Smooth muscle cell (in vitro differentiated cells): ENCODE measurements at regions not wholly inside any gene's neighbourhood (a gene's known extent, or its start where the extent isn't known, plus 50 kb on each side); places are given as distances from the start of the nearest gene placed in this dataset.
"Not testable (repeated sequence)": the region's sequence is repeated elsewhere in the genome, so short reads cannot be mapped to it uniquely, and the experiment has no call there.

Source experiments
- DNase-seq: peaks from one replicate; lab custom pipeline; 2025; ENCODE audit not compliant: unreplicated experiment; lab: John Stamatoyannopoulos, UW
- H2AFZ ChIP-seq: fragments of 200-600 bp; sonication (generic); 2 replicates; pipeline ENCODE4 v1.6.0; 2016; ENCODE audit warnings: antibody characterized with exemption, low read depth, mild to moderate bottlenecking
- H3F3A ChIP-seq: fragments of 200-600 bp; sonication (generic); 2 replicates; pipeline ENCODE4 v1.6.0; 2017; ENCODE audit warnings: antibody characterized with exemption, low read depth
- H3K27ac ChIP-seq: fragments of 200-600 bp; sonication (generic); 2 replicates; pipeline ENCODE4 v1.5.1; 2016; ENCODE audit warnings: low read depth, mild to moderate bottlenecking
- H3K27me3 ChIP-seq: fragments of 200-600 bp; sonication (generic); 2 replicates; pipeline ENCODE4 v1.6.1; 2016; ENCODE audit warnings: low read depth, mild to moderate bottlenecking
- H3K36me3 ChIP-seq: fragments of 200-600 bp; sonication (generic); 2 replicates; pipeline ENCODE4 v1.5.1; 2016; ENCODE audit warnings: low read depth
- H3K4me1 ChIP-seq: fragments of 200-600 bp; sonication (generic); 2 replicates; pipeline ENCODE4 v1.5.1; 2016; ENCODE audit warnings: low read depth
- H3K4me2 ChIP-seq: fragments of 200-600 bp; sonication (generic); 2 replicates; pipeline ENCODE4 v1.6.0; 2016; ENCODE audit warnings: mild to moderate bottlenecking
- H3K4me3 ChIP-seq: fragments of 200-600 bp; sonication (generic); 2 replicates; pipeline ENCODE4 v1.5.1; 2016; ENCODE audit warnings: mild to moderate bottlenecking
- H3K79me2 ChIP-seq: fragments of 200-600 bp; sonication (generic); 2 replicates; pipeline ENCODE4 v1.6.0; 2016; ENCODE audit warnings: low read depth, mild to moderate bottlenecking
- H3K9ac ChIP-seq: fragments of 200-600 bp; sonication (generic); 2 replicates; pipeline ENCODE4 v1.6.0; 2016; ENCODE audit warnings: low read depth
- H3K9me3 ChIP-seq: fragments of 200-600 bp; sonication (generic); replicated peaks from 2 replicates; pipeline ENCODE4 v1.5.1; 2016; ENCODE audit warnings: low read depth
- H4K20me1 ChIP-seq: fragments of 200-600 bp; sonication (generic); 2 replicates; pipeline ENCODE4 v1.6.0; 2016; ENCODE audit warnings: low read depth
- WGBS: methylation state at CpG from one replicate; pipeline ENCODE4 v1.1.7; 2016; ENCODE audit warnings: low lambda C conversion rate; 5-methylcytosine and 5-hydroxymethylcytosine counted together
- TF ChIP-seq, protein P1 (sequence below): fragments of 200-600 bp; sonication (generic); IDR thresholded peaks from 2 replicates; pipeline ENCODE4 v1.5.1; 2017; ENCODE audit warnings: borderline replicate concordance, mild to moderate bottlenecking, antibody characterized with exemption; ENCODE audit not compliant: insufficient read depth, poor library complexity, severe bottlenecking

DNA sequence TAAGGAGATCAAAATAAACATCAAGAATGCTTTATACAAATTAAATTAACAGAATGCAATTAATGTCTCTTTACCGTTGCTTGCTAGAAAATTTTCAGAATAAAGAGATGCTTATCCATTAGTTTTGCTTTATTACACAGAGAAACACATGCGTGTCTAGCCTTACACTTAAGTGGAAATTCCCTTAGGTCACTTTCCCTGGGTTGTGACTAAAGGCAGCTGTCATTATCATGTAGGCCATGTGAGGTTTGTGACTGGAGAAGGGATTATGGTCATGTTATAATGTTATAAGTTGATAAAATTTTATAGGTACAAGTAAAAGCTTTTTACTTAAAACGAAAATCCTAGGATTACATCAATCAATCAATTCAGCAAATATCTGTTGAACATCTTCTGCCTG is 121.0 kb downstream of the KCNRG start:
- Histone ChIP-seq H3K36me3 (no peaks in the 10 kb centered on the region), H3K9ac (no peak overlapping the region), H3K27me3 (peaks cover 58% of the 10 kb centered on the region), H3K4me3 (no peak overlapping the region), H2AFZ (no peak overlapping the region), H3K4me1 (peaks cover 27% of the 10 kb centered on the region), H3F3A (no peaks in the 10 kb centered on the region), H3K79me2 (no peaks in the 10 kb centered on the region), H3K9me3 (no peaks in the 10 kb centered on the region), H4K20me1 (no peaks in the 10 kb centered on the region), H3K27ac (no peak overlapping the region), H3K4me2 (no peak overlapping the region)
- no peak for DNase-seq
- TF ChIP-seq, protein P1, sequence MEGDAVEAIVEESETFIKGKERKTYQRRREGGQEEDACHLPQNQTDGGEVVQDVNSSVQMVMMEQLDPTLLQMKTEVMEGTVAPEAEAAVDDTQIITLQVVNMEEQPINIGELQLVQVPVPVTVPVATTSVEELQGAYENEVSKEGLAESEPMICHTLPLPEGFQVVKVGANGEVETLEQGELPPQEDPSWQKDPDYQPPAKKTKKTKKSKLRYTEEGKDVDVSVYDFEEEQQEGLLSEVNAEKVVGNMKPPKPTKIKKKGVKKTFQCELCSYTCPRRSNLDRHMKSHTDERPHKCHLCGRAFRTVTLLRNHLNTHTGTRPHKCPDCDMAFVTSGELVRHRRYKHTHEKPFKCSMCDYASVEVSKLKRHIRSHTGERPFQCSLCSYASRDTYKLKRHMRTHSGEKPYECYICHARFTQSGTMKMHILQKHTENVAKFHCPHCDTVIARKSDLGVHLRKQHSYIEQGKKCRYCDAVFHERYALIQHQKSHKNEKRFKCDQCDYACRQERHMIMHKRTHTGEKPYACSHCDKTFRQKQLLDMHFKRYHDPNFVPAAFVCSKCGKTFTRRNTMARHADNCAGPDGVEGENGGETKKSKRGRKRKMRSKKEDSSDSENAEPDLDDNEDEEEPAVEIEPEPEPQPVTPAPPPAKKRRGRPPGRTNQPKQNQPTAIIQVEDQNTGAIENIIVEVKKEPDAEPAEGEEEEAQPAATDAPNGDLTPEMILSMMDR: no peak
- 49% methylated on average over 3 of the region's 3 CpGs for WGBS

DNA sequence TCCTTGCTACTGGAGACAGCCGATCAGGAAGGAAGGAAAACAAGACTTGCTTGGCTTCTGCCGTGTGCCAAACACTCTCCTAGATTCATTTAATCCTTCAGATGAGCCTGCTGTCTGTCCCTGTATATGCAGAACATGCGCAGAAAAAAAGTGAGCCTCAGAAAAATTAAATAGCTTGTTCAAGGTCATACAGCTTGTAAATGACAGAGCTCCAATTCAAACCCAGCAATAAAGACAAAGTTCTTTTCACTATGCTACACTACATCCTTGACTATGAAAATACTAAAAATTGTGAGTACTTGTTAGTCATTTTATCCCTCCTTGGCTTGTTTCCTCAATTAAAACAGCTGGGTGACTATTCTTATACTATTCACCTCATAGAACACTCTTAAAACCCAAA is 121.4 kb downstream of the KCNRG start:
- WGBS: 45% methylated on average over 3 of the region's 3 CpGs

DNA sequence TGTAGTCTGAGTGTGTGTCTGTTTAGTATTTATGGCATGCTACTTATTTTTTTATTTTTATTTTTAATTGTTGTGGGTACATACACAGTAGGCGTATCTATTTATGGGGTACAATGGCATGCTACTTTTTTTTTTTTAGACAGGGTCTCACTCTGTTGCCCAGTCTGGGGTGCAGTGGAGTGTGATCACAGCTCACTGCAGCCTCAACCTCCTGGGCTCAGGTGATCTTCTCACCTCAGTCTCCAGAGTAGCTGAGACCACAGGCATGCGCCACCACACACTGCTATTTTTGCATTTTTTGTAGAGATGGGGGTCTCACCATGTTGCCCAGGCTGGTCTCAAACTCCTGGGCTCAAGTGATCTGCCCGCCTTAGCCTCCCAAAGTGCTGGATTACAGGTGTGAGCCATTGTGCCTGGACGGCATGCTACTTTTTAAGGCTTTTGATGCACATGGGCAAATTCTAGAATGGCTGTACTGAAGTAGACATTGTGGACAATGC is 124.2 kb downstream of the KCNRG start:
- not testable (repeated sequence) for H3K4me2 ChIP-seq, H3K79me2 ChIP-seq, H3K27ac ChIP-seq, H3K9me3 ChIP-seq, H3K4me3 ChIP-seq, H4K20me1 ChIP-seq, H2AFZ ChIP-seq, DNase-seq, H3K9ac ChIP-seq, H3F3A ChIP-seq, H3K36me3 ChIP-seq
- 95% methylated on average over 4 of the region's 4 CpGs for WGBS
- peaks cover 25% of the 10 kb centered on the region for H3K27me3 ChIP-seq
- H3K4me1 ChIP-seq: peaks cover 16% of the 10 kb centered on the region

More for the DNA sequence above, 121.4 kb downstream of the KCNRG start:
- Histone ChIP-seq H3K4me3 (no peak overlapping the region), H3K4me1 (peaks cover 30% of the 10 kb centered on the region), H3K9ac (no peak overlapping the region), H4K20me1 (no peaks in the 10 kb centered on the region), H3K27ac (no peak overlapping the region), H3K9me3 (no peaks in the 10 kb centered on the region), H3K27me3 (peaks cover 53% of the 10 kb centered on the region), H3K79me2 (no peaks in the 10 kb centered on the region), H2AFZ (no peak overlapping the region), H3K4me2 (no peak overlapping the region), H3F3A (no peaks in the 10 kb centered on the region), H3K36me3 (no peaks in the 10 kb centered on the region)
- no peak for DNase-seq
- TF ChIP-seq, protein P1: no peak

DNA sequence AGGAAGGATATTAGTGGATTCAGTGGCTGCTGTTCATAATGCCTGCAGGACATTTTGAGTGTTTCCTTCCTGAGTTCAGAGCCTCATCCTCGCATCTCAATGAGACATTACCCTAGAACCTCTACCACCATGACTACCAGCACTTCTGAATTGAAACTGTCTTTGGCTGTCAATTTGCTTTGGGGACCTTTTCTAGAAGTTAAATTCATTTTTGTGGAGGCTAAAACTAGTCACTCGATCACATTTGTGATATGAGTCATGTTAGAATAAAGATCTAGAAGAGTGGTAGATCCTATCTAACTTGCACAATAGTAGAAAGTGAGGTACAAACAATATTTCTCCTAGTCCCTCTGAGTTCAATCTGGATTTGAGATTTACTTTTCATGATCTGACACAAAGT is 124.9 kb downstream of the KCNRG start:
- WGBS: 94% methylated on average over 2 of the region's 2 CpGs
- Histone ChIP-seq H3K27me3 (peaks cover 21% of the 10 kb centered on the region), H3K9ac (no peak overlapping the region), H3K4me2 (no peak overlapping the region), H3K4me3 (no peak overlapping the region), H3K9me3 (no peaks in the 10 kb centered on the region), H3K27ac (no peak overlapping the region), H3K79me2 (no peaks in the 10 kb centered on the region), H2AFZ (no peak overlapping the region), H3F3A (no peaks in the 10 kb centered on the region), H3K36me3 (no peaks in the 10 kb centered on the region), H4K20me1 (no peaks in the 10 kb centered on the region), H3K4me1 (peaks cover 20% of the 10 kb centered on the region)
- DNase-seq: no peak
- TF ChIP-seq, protein P1: no peak
